NT2/D1 (cell line): ENCODE measurements at regions not wholly inside any gene's neighbourhood (a gene's known extent, or its start where the extent isn't known, plus 50 kb on each side); places are given as distances from the start of the nearest gene placed in this dataset.
A peak's percentile ranks its signal among the peaks of the same experiment; 100 is the strongest.
"Not testable (repeated sequence)": the region's sequence is repeated elsewhere in the genome, so short reads cannot be mapped to it uniquely, and the experiment has no call there.

Experiments used
- DNase-seq: peaks from one replicate; pipeline ENCODE4 v3.0.0-alpha.2; 2011; ENCODE audit warnings: low read depth, low spot score
- H3K27me3 ChIP-seq: 2 replicates; pipeline ENCODE4 v1.6.0; 2011; ENCODE audit warnings: mild to moderate bottlenecking; ENCODE audit not compliant: insufficient read length, insufficient read depth
- H3K36me3 ChIP-seq: 2 replicates; pipeline ENCODE4 v1.6.1; 2011; ENCODE audit warnings: mild to moderate bottlenecking, low read length, mixed read lengths; ENCODE audit not compliant: insufficient read depth, insufficient read length
- H3K4me1 ChIP-seq: 2 replicates; pipeline ENCODE4 v1.5.1; 2011; ENCODE audit not compliant: insufficient read depth, insufficient read length
- H3K4me3 ChIP-seq: 2 replicates; pipeline ENCODE4 v1.5.1; 2011; ENCODE audit warnings: low read depth; ENCODE audit not compliant: insufficient read length
- H3K9ac ChIP-seq: 2 replicates; pipeline ENCODE4 v1.6.0; 2011; ENCODE audit warnings: low read depth; ENCODE audit not compliant: insufficient read length
- H3K9me3 ChIP-seq: 2 replicates; pipeline ENCODE4 v1.5.1; 2011; ENCODE audit warnings: mild to moderate bottlenecking, low read length; ENCODE audit not compliant: insufficient read depth
- SUZ12 ChIP-seq: IDR thresholded peaks from 2 replicates; pipeline ENCODE4 v1.6.1; 2011; ENCODE audit not compliant: insufficient read length, insufficient read depth; ENCODE audit errors: extremely low read depth
- YY1 ChIP-seq: IDR thresholded peaks from 2 replicates; pipeline ENCODE4 v1.6.1; 2011; ENCODE audit not compliant: insufficient read length, insufficient read depth
- ZNF274 ChIP-seq: IDR thresholded peaks from 2 replicates; pipeline ENCODE4 v1.6.1; 2011; ENCODE audit warnings: mild to moderate bottlenecking, low read depth, low read length

DNA sequence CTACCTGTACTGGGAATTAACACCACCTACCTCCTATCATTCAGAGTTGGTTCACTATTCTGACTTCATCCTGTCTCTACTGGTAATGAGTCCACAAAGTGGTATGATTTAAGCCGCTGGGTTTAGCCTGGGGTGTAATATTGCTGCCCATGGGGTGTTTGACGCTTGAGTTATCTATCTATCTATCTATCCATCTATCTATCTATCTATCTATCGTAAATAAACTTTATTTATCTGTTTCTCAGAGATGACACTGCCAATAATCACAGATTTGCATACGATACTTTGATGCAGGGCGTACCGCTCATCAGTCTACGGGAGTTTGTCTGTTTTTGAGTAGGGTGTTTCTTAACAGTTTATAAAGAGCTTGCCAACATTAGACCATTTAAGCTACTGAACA lies 73.6 kb upstream of the ZNF184 start:
- no peak for TF ChIP-seq SUZ12
- no peak for TF ChIP-seq ZNF274
- no peak for TF ChIP-seq YY1
- DNase-seq, result no peak
- Histone ChIP-seq H3K4me3 (no peak overlapping the region), H3K9me3 (no peaks in the 10 kb centered on the region), H3K27me3 (no peaks in the 10 kb centered on the region), H3K36me3 (no peaks in the 10 kb centered on the region), H3K9ac (no peak overlapping the region), H3K4me1 (no peaks in the 10 kb centered on the region)

DNA sequence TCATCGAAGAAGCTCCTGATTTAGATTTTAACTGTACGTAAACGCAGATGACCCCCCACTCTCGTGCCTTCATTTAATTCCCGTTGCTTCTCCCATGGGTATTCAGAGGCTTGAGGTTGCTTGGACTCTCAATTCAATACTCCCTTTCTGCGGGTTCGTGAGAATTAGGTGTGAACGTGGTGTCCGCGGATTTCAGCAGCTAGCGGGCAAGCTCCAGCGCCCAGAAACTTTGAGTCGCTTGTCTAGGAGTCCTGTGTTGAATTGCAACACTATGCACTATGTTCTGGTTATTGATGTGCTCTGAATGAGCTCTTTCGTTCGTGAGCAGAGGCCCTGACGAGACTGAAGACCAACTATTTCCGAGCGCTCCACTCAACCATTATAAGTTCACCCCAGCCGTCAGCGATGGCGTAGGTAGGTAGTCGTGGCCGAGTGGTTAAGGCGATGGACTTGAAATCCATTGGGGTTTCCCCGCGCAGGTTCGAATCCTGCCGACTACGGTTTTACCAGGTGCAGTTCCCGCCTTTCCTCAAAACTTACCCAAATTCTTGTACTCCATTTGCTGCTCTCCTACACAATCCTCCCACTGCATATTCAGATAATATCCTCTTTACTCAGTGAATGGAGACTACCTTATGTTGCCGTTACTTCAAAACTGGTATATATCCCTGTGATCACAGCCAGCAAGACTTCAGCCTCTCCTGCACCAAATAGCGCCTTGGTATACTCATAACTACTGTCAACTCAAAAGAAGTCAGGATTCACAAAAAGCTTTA lies 72.6 kb upstream of the ZNF184 start:
- DNase-seq, result peak; percentile 71
- H3K4me1 ChIP-seq, result no peaks in the 10 kb centered on the region
- no peaks in the 10 kb centered on the region for H3K27me3 ChIP-seq
- peak overlapping the region; percentile 38 for H3K9ac ChIP-seq
- H3K4me3 ChIP-seq, result peak overlapping the region; percentile 56
- H3K36me3 ChIP-seq, result no peaks in the 10 kb centered on the region
- TF ChIP-seq SUZ12, result no peak
- no peak for TF ChIP-seq YY1
- no peak for TF ChIP-seq ZNF274
- H3K9me3 ChIP-seq, result no peaks in the 10 kb centered on the region

DNA sequence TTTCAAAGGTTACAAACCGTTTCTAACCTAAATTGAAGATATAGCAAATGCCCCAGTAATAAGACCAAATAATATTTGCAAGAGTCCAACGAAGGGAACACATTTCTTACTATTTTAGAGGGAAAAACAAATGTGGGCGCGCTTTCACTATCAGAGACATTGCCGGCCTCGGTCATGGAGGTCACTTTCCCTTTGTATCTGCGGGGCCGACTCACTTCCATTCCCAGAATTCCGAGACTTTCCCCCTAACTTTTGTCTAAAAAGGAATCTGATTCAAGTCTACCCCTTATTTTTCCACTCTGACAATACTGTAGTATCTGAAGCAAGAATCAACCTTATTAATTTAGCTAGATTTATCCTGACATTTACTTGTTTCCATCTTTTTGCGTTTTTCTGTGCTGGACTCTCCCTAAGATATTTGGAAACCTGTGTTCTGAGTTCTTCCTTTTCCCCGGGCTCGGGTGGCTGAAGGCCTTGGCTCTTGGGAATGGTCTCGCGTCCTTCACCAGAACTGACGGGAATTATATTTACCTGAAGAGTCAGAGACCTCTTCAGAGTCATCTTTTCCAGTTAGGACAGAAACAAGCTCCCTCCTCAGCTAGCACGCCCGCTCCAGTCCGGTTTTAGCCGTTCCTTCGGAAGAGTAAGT lies 71.8 kb upstream of the ZNF184 start:
- Histone ChIP-seq H3K9ac (peak overlapping the region; percentile 38), H3K27me3 (no peaks in the 10 kb centered on the region), H3K9me3 (no peaks in the 10 kb centered on the region), H3K4me3 (peak overlapping the region; percentile 56), H3K4me1 (no peaks in the 10 kb centered on the region), H3K36me3 (no peaks in the 10 kb centered on the region)
- DNase-seq, result no peak
- TF ChIP-seq ZNF274 (no peak), SUZ12 (no peak), YY1 (no peak)

DNA sequence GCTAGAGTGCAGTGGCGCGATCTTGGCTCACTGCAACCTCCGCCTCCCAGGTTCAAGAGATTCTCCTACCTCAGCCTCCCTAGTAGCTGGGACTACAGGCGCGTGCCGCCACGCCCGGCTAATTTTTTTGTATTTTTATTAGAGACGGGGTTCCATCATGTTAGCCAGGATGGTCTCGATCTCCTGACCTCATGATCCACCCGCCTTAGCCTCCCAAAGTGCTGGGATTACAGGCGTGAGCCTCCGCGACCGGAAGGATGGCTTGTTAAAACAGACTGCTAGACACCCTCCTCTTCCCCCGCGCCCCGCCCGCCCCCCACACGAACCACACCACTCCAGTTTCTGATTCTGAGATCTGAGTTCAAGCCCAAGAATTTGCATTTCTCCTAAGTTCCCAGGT lies 71.2 kb upstream of the ZNF184 start:
- DNase-seq, H3K9me3 ChIP-seq, H3K27me3 ChIP-seq, H3K36me3 ChIP-seq, H3K4me1 ChIP-seq: not testable (repeated sequence)
- Histone ChIP-seq H3K4me3 (peak overlapping the region; percentile 56), H3K9ac (peak overlapping the region; percentile 32)

DNA sequence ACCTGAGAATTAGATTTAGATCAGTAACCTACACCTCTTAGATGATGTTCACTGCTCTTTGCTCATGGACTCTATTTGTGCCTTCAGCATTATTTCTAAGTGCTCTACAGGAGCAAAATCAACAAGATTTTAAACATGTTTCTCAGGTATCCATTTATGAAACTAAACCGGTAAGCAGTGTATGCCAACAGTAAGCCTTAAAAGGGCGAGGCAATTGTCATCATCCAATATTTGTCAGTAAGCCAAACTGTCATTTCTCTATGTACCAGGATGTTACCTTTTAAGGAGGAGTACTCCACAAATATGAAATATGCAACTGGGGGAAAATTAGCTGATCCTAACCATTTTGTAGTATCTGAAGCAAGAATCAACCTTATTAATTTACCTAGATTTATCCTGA lies 69.6 kb upstream of the ZNF184 start:
- Histone ChIP-seq H3K27me3 (no peaks in the 10 kb centered on the region), H3K9me3 (no peaks in the 10 kb centered on the region), H3K9ac (no peak overlapping the region), H3K4me3 (no peak overlapping the region), H3K4me1 (no peaks in the 10 kb centered on the region), H3K36me3 (no peaks in the 10 kb centered on the region)
- DNase-seq, result no peak
- no peak for TF ChIP-seq SUZ12
- TF ChIP-seq YY1, result no peak
- no peak for TF ChIP-seq ZNF274

DNA sequence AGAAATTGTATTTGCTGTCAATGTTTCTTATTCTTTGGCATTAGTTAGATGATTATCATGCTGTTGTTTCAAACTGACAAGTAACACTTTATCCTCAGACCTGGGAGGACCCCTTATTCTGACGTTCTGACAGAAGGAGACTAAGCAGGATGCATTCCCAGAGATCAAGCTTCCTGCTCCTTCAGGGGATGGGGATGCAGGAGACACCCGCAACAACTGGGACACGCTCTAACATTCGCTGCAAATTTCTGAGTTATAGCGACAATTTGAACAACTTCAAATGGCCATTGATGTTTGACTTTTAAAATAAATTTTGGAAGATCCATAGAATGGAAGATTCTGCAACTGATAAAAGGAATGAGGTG lies 69.0 kb upstream of the ZNF184 start:
- Histone ChIP-seq H3K9me3 (no peaks in the 10 kb centered on the region), H3K36me3 (no peaks in the 10 kb centered on the region), H3K4me1 (no peaks in the 10 kb centered on the region), H3K4me3 (no peak overlapping the region), H3K27me3 (no peaks in the 10 kb centered on the region), H3K9ac (no peak overlapping the region)
- TF ChIP-seq ZNF274 (no peak), SUZ12 (no peak), YY1 (no peak)
- DNase-seq, result no peak

DNA sequence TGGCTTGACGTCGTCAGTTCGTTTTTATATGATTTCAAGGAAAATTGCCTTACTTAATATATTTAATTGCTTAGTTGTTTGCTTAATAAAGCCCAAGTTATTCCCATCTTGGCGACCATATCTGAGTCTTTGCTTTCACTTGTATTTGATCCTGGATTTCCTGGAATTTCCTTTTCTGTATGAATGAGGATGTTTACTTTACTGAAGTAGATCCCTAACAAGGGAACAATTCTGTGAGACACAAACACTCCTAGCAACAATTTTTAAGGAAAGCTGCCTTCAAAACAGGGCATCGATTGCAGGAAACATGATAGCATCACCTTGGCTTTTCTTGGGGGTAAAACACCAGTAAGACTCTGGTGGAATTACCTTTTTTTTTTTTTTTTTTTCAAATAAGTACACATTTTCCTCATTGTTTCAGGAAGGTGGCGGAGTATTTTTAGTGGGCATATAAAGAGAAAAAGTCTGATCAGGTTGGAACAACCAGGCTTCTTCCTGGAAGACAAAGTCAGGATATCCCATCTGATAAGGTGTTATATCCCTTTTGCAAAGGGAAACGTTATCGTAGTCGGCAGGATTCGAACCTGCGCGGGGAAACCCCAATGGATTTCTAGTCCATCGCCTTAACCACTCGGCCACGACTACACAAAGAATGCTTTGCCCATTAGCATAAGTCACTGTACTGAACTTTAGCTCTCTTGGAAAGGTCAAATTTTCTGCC lies 68.5 kb upstream of the ZNF184 start:
- no peak for DNase-seq
- Histone ChIP-seq H3K9ac (no peak overlapping the region), H3K36me3 (no peaks in the 10 kb centered on the region), H3K4me1 (no peaks in the 10 kb centered on the region), H3K27me3 (no peaks in the 10 kb centered on the region), H3K9me3 (no peaks in the 10 kb centered on the region), H3K4me3 (no peak overlapping the region)
- no peak for TF ChIP-seq YY1
- no peak for TF ChIP-seq SUZ12
- TF ChIP-seq ZNF274, result no peak
